Esophagus squamous epithelium (tissue), 5 donors: ENCODE measurements at regions not wholly inside any gene's neighbourhood (a gene's known extent, or its start where the extent isn't known, plus 50 kb on each side); places are given as distances from the start of the nearest gene placed in this dataset.
"Not testable (repeated sequence)": the region's sequence is repeated elsewhere in the genome, so short reads cannot be mapped to it uniquely, and the experiment has no call there.

ENCODE experiments used
- DNase-seq: peaks from one replicate; lab custom pipeline; 2025; lab: John Stamatoyannopoulos, UW
- H3K27ac ChIP-seq, 4 donors: fragments of 200-600 bp; sonication (generic); one replicate each; pipeline ENCODE4 v1.5.1; 2016 to 2019; ENCODE audit warnings: mild to moderate bottlenecking in 1 of 4
- H3K27me3 ChIP-seq, 4 donors: fragments of 200-600 bp; sonication (generic); 1 replicate in 3 of 4; 2 replicates in 1 of 4; pipeline versions ENCODE4 v1.5.1 to v1.6.0; 2017 to 2021; ENCODE audit warnings: antibody characterized with exemption in 1 of 4
- H3K36me3 ChIP-seq, 3 donors: fragments of 200-600 bp; sonication (generic); one replicate each; pipeline ENCODE4 v1.5.1; 2016 to 2019
- H3K4me1 ChIP-seq, 3 donors: fragments of 200-600 bp; sonication (generic); one replicate each; pipeline ENCODE4 v1.5.1; 2017 to 2019
- H3K4me3 ChIP-seq, 4 donors: fragments of 200-600 bp; sonication (generic); 1 replicate in 3 of 4; 2 replicates in 1 of 4; pipeline ENCODE4 v1.5.1; 2016 to 2019; ENCODE audit warnings: mild to moderate bottlenecking in 2 of 4, moderate library complexity in 1 of 4
- H3K9me3 ChIP-seq, 3 donors: fragments of 200-600 bp; sonication (generic); one replicate each; pipeline ENCODE4 v1.5.1; 2016 to 2019
- CTCF ChIP-seq, 6 experiments: fragments of 450-650 bp in 4 of 6; fragments of 200-600 bp in 2 of 6; sonication (generic) in 2 of 6; IDR thresholded peaks; one replicate each; pipeline ENCODE4 v1.5.1; 2016 to 2019; ENCODE audit warnings: antibody characterized with exemption in 6 of 6, mild to moderate bottlenecking in 4 of 6, moderate library complexity in 4 of 6
- POLR2A ChIP-seq, 4 donors: fragments of 450-650 bp; IDR thresholded peaks; one replicate each; pipeline ENCODE4 v1.6.1; 2017; ENCODE audit warnings: antibody characterized with exemption in 4 of 4, mild to moderate bottlenecking in 4 of 4, moderate library complexity in 3 of 4
- WGBS, 2 donors: methylation state at CpG; one replicate each; pipeline ENCODE4 v1.1.5; 2018; 5-methylcytosine and 5-hydroxymethylcytosine counted together
- intact Hi-C: fragments of 100-400 bp; cut with DNase I; formaldehyde crosslinking; loops from one replicate; pipeline ENCODE4 v1.15.0; 2022
- donor health status: DM: yes; HTN: yes; CAD: no.

GRCh38 chr2:152251811-152252210 lies 76.2 kb upstream of the STAM2 start:
- 50 to 59% methylated on average over 1 to 2 of the region's 2 CpGs for WGBS, 2 donors

GRCh38 chr2:152254486-152254885 lies 78.9 kb upstream of the STAM2 start:
- Histone ChIP-seq H3K9me3 (no peaks in the 10 kb centered on the region), H3K4me1 (no peaks in the 10 kb centered on the region), H3K36me3 (no peaks in the 10 kb centered on the region), H3K27ac (no peak overlapping the region), H3K4me3 (no peak overlapping the region), H3K27me3 (peaks cover 0 to 67% (median 0%) of the 10 kb centered on the region in 4 donors)
- TF ChIP-seq POLR2A (IDR thresholded peaks at IDR 0.05) (no peak), CTCF (IDR thresholded peaks at IDR 0.05) (no peak)
- DNase-seq = no peak
- intact Hi-C loops = no loop called here
- WGBS, 2 donors = 79 to 91% methylated on average over 3 of the region's 3 CpGs

More at GRCh38 chr2:152251811-152252210, 76.2 kb upstream of the STAM2 start:
- Histone ChIP-seq H3K27me3 (peaks cover 0 to 86% (median 0%) of the 10 kb centered on the region in 4 donors), H3K4me1 (no peaks in the 10 kb centered on the region), H3K27ac (no peak overlapping the region), H3K9me3 (no peaks in the 10 kb centered on the region), H3K36me3 (no peaks in the 10 kb centered on the region), H3K4me3 (no peak overlapping the region)
- no peak for TF ChIP-seq CTCF (IDR thresholded peaks at IDR 0.05)
- TF ChIP-seq POLR2A (IDR thresholded peaks at IDR 0.05) = no peak
- intact Hi-C loops = no loop called here
- DNase-seq = no peak

GRCh38 chr2:152254976-152255375 lies 79.4 kb upstream of the STAM2 start:
- intact Hi-C loops = no loop called here
- peaks cover 0 to 65% (median 0%) of the 10 kb centered on the region in 4 donors for H3K27me3 ChIP-seq
- H3K4me3 ChIP-seq = no peak overlapping the region
- H3K4me1 ChIP-seq = no peaks in the 10 kb centered on the region
- no peaks in the 10 kb centered on the region for H3K9me3 ChIP-seq
- no peak for DNase-seq
- no peak overlapping the region for H3K27ac ChIP-seq
- TF ChIP-seq POLR2A (IDR thresholded peaks at IDR 0.05) = no peak
- no peak for TF ChIP-seq CTCF (IDR thresholded peaks at IDR 0.05)
- 92 to 100% methylated on average over 1 of the region's 1 CpG for WGBS, 2 donors
- no peaks in the 10 kb centered on the region for H3K36me3 ChIP-seq

- Histone ChIP-seq H3K36me3 (no peaks in the 10 kb centered on the region), H3K9me3 (peaks cover 0 to 3% (median 0%) of the 10 kb centered on the region in 3 donors), H3K4me3 (no peak overlapping the region), H3K27ac (no peak overlapping the region), H3K4me1 (no peaks in the 10 kb centered on the region), H3K27me3 (peaks cover 0 to 57% (median 0%) of the 10 kb centered on the region in 4 donors)
- intact Hi-C loops = no loop called here
- no peak for DNase-seq
- no peak for TF ChIP-seq POLR2A (IDR thresholded peaks at IDR 0.05)
Measured at GRCh38 chr2:152255918-152256317, 79.1 kb upstream of the FMNL2 start.

- H3K27me3 ChIP-seq = peaks cover 0 to 11% (median 0%) of the 10 kb centered on the region in 4 donors
- H3K4me3 ChIP-seq = no peak overlapping the region
- intact Hi-C loops = no loop called here
- no peaks in the 10 kb centered on the region for H3K36me3 ChIP-seq
- no peak overlapping the region for H3K27ac ChIP-seq
- DNase-seq = no peak
- TF ChIP-seq CTCF (IDR thresholded peaks at IDR 0.05) = no peak
- no peak for TF ChIP-seq POLR2A (IDR thresholded peaks at IDR 0.05)
- H3K4me1 ChIP-seq = no peaks in the 10 kb centered on the region
- H3K9me3 ChIP-seq = peaks cover 0 to 6% (median 0%) of the 10 kb centered on the region in 3 donors
- 59 to 75% methylated on average over 4 of the region's 4 CpGs for WGBS, 2 donors
Measured at GRCh38 chr2:152260939-152261338, 74.0 kb upstream of the FMNL2 start.

GRCh38 chr2:152263911-152264310 lies 71.1 kb upstream of the FMNL2 start:
- Histone ChIP-seq H3K36me3 (no peaks in the 10 kb centered on the region), H3K27ac (no peak overlapping the region), H3K27me3 (peaks cover 0 to 5% (median 0%) of the 10 kb centered on the region in 4 donors), H3K4me3 (no peak overlapping the region), H3K4me1 (no peaks in the 10 kb centered on the region), H3K9me3 (peaks cover 0 to 6% (median 0%) of the 10 kb centered on the region in 3 donors)
- TF ChIP-seq CTCF (IDR thresholded peaks at IDR 0.05) (no peak), POLR2A (IDR thresholded peaks at IDR 0.05) (no peak)
- intact Hi-C loops = no loop called here
- no peak for DNase-seq

GRCh38 chr2:152273732-152274260 lies 61.2 kb upstream of the FMNL2 start:
- H3K4me3 ChIP-seq, DNase-seq, H3K27ac ChIP-seq, H3K36me3 ChIP-seq, H3K27me3 ChIP-seq, H3K4me1 ChIP-seq, intact Hi-C loops: not testable (repeated sequence)
- WGBS, 2 donors = 100% methylated on average over 1 of the region's 2 CpGs; no CpG with 5 or more reads in 1 of the 2 donors
- peaks cover 0 to 31% (median 5%) of the 10 kb centered on the region in 3 donors for H3K9me3 ChIP-seq

- intact Hi-C loops, H3K27ac ChIP-seq, H3K36me3 ChIP-seq, H3K4me1 ChIP-seq, H3K27me3 ChIP-seq, DNase-seq, H3K4me3 ChIP-seq: not testable (repeated sequence)
- peaks cover 0 to 33% (median 9%) of the 10 kb centered on the region in 3 donors for H3K9me3 ChIP-seq
- WGBS, 2 donors = 66 to 89% methylated on average over 6 of the region's 6 CpGs
Measured at GRCh38 chr2:152277896-152278295, 57.1 kb upstream of the FMNL2 start.
